ENCODE measurements at regions not wholly inside any gene's neighbourhood (a gene's known extent, or its start where the extent isn't known, plus 50 kb on each side); places are given as distances from the start of the nearest gene placed in this dataset.

DNA sequence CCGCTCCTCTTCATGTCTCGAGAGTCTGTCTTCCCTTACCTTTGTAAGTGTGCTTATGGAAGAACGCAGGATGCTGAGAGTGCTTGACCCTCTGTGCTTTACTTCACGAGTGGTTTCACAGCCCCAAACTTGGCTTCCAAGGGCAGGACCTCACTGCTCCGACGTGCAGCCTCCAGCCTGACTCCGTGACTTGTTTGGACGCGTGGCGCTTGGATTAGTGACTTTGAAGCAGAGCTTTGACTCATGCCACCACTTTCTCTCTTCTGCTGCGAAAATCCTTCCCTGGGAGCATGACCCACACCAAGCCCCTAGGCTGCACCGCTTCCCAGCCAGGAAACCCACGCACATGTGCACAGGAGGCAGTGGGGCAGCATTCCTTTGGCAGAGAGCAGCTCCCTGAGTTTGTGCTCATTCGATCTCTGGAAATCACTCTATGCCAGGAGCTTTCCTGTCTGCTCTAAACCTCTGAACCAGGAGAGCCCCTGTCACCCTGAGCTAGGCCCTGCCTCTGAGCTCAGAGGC is 207.8 kb upstream of the HS6ST1 start:
- TF ChIP-seq, protein P1, sequence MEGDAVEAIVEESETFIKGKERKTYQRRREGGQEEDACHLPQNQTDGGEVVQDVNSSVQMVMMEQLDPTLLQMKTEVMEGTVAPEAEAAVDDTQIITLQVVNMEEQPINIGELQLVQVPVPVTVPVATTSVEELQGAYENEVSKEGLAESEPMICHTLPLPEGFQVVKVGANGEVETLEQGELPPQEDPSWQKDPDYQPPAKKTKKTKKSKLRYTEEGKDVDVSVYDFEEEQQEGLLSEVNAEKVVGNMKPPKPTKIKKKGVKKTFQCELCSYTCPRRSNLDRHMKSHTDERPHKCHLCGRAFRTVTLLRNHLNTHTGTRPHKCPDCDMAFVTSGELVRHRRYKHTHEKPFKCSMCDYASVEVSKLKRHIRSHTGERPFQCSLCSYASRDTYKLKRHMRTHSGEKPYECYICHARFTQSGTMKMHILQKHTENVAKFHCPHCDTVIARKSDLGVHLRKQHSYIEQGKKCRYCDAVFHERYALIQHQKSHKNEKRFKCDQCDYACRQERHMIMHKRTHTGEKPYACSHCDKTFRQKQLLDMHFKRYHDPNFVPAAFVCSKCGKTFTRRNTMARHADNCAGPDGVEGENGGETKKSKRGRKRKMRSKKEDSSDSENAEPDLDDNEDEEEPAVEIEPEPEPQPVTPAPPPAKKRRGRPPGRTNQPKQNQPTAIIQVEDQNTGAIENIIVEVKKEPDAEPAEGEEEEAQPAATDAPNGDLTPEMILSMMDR (optimal IDR thresholded peaks at IDR 0.05 in 1 of 3, IDR thresholded peaks at IDR 0.05 in 1 of 3, conservative IDR thresholded peaks at IDR 0.05 in 1 of 3; ENCODE audit: extremely low read depth in 1 of 3, insufficient read depth in 2 of 3, low read length in 3 of 3) = no peak
- no peak for TF ChIP-seq EZH2 (IDR thresholded peaks at IDR 0.05; ENCODE audit: low read length)
